Sigmoid colon (tissue), 4 donors: ENCODE measurements at regions not wholly inside any gene's neighbourhood (a gene's known extent, or its start where the extent isn't known, plus 50 kb on each side); places are given as distances from the start of the nearest gene placed in this dataset.

Source experiments
- CTCF ChIP-seq, 4 experiments: fragments of 450-650 bp in 3 of 4; fragments of 200-600 bp in 1 of 4; IDR thresholded peaks; one replicate each; pipeline ENCODE4 v1.5.1; 2016 to 2019; ENCODE audit warnings: antibody characterized with exemption in 4 of 4, mild to moderate bottlenecking in 3 of 4, moderate library complexity in 2 of 4
- EP300 ChIP-seq, 4 donors: sonication (generic); formaldehyde crosslinking; IDR thresholded peaks; one replicate each; pipeline ENCODE4 v1.6.1; 2017; ENCODE audit warnings: antibody characterized with exemption in 4 of 4

GRCh38 chr7:16144361-16144760, 277.0 kb downstream of the CRPPA start:
- TF ChIP-seq CTCF (IDR thresholded peaks at IDR 0.05) = no peak
- TF ChIP-seq EP300 (IDR thresholded peaks at IDR 0.05) = no peak
